ENCODE measurements at regions not wholly inside any gene's neighbourhood (a gene's known extent, or its start where the extent isn't known, plus 50 kb on each side); places are given as distances from the start of the nearest gene placed in this dataset.
A peak's percentile ranks its signal among the peaks of the same experiment; 100 is the strongest.

DNA sequence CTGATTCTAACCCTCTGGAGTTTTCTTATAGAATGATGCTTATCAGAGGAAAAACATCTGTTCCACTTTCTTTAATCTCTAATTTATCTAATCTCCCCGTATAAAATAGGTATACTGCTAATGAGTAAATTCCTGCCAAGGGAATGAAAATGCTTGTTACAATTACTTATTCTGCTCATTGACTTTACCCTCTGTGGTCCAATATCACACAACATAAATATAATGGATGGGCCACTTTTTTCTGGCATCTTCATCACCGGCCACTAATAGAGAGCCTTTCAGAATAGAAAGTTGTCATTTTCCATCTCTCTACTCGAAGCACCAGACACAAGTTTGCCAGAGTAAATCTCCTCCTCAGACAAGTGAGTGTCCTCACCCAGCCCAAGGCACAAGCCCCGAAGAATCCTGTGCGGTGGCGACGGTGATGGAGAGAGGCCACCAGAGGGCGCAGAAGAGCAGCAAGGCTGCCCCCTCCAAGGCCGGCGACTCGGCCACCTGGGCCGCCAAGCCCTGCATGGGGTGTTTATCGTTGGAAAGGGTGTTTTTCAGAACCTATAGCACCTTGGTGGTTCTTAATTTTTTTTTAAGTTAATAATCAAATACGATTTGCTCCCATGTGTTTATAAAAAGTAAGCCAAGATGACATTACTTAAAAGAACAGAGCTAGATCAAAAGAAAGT lies 212.9 kb upstream of the ARID1B start:
- Histone ChIP-seq H3K9me3 (peaks cover 9% of the 10 kb centered on the region; the same call in 2 of the 3 replicates), H3K4me1 (no peaks in the 10 kb centered on the region), H3K4me3 (no peak overlapping the region), H3K4me2 (peak overlapping the region; percentile 48; the same call in 2 of the 3 replicates), H3K27ac (no peak overlapping the region)
- ChIA-PET POLR2A (no interaction called here), CTCF (interaction anchor here (0.7 to 2.1 kb wide), 5 partner anchors 26 to 290 kb away, joined by 3 to 6 read pairs (median 3); no protein-coding TSS in a partner anchor)
- TF ChIP-seq NPAS2 (CRISPR knock-in tag; IDR thresholded peaks at IDR 0.05; ENCODE audit: borderline replicate concordance) = no peak
- TF ChIP-seq, protein P1, sequence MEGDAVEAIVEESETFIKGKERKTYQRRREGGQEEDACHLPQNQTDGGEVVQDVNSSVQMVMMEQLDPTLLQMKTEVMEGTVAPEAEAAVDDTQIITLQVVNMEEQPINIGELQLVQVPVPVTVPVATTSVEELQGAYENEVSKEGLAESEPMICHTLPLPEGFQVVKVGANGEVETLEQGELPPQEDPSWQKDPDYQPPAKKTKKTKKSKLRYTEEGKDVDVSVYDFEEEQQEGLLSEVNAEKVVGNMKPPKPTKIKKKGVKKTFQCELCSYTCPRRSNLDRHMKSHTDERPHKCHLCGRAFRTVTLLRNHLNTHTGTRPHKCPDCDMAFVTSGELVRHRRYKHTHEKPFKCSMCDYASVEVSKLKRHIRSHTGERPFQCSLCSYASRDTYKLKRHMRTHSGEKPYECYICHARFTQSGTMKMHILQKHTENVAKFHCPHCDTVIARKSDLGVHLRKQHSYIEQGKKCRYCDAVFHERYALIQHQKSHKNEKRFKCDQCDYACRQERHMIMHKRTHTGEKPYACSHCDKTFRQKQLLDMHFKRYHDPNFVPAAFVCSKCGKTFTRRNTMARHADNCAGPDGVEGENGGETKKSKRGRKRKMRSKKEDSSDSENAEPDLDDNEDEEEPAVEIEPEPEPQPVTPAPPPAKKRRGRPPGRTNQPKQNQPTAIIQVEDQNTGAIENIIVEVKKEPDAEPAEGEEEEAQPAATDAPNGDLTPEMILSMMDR (IDR thresholded peaks at IDR 0.05) = peak; percentile 70
- TF ChIP-seq SMC3 (IDR thresholded peaks at IDR 0.05) = peak; percentile 86
- TF ChIP-seq RAD21 (conservative IDR thresholded peaks at IDR 0.05 in 1 of 2, IDR thresholded peaks at IDR 0.05 in 1 of 2) = peak; percentile 73 to 77
- peak; percentile 90 to 99 for ATAC-seq
- 2% methylated on average over 10 of the region's 14 CpGs for WGBS (ENCODE audit: missing lambda C conversion rate)
- peak; percentile 48 to 50 for DNase-seq (ENCODE audit: low read depth in 1 of 2, low spot score in 1 of 2)
- FAIRE-seq = no peak

- no peak for FAIRE-seq
- 63% methylated on average over 9 of the region's 9 CpGs for WGBS (ENCODE audit: missing lambda C conversion rate)
- no peak for DNase-seq (ENCODE audit: low read depth in 1 of 2, low spot score in 1 of 2)
- Histone ChIP-seq H3K4me3 (no peak overlapping the region), H3K27ac (no peak overlapping the region), H3K4me2 (no peak overlapping the region), H3K9me3 (peaks cover 6% of the 10 kb centered on the region; the same call in 2 of the 3 replicates), H3K4me1 (no peaks in the 10 kb centered on the region)
- ChIA-PET CTCF (interaction anchor here (0.8 kb wide), 1 partner anchor 10 kb away, joined by 4 read pairs; no protein-coding TSS in a partner anchor), POLR2A (interaction anchor here (0.7 kb wide), 1 partner anchor 389 kb away, joined by 5 read pairs; no protein-coding TSS in a partner anchor)
- ATAC-seq = no peak
- TF ChIP-seq ZSCAN20 (CRISPR knock-in tag; IDR thresholded peaks at IDR 0.05) = no peak
- TF ChIP-seq HOXB5 (CRISPR knock-in tag; IDR thresholded peaks at IDR 0.05) = no peak
- no peak for TF ChIP-seq NR3C1 (IDR thresholded peaks at IDR 0.05)
- TF ChIP-seq, protein P2, sequence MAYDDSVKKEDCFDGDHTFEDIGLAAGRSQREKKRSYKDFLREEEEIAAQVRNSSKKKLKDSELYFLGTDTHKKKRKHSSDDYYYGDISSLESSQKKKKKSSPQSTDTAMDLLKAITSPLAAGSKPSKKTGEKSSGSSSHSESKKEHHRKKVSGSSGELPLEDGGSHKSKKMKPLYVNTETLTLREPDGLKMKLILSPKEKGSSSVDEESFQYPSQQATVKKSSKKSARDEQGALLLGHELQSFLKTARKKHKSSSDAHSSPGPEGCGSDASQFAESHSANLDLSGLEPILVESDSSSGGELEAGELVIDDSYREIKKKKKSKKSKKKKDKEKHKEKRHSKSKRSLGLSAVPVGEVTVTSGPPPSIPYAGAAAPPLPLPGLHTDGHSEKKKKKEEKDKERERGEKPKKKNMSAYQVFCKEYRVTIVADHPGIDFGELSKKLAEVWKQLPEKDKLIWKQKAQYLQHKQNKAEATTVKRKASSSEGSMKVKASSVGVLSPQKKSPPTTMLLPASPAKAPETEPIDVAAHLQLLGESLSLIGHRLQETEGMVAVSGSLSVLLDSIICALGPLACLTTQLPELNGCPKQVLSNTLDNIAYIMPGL (CRISPR knock-in tag; IDR thresholded peaks at IDR 0.05; ENCODE audit: borderline replicate concordance) = no peak
- TF ChIP-seq, protein P3, sequence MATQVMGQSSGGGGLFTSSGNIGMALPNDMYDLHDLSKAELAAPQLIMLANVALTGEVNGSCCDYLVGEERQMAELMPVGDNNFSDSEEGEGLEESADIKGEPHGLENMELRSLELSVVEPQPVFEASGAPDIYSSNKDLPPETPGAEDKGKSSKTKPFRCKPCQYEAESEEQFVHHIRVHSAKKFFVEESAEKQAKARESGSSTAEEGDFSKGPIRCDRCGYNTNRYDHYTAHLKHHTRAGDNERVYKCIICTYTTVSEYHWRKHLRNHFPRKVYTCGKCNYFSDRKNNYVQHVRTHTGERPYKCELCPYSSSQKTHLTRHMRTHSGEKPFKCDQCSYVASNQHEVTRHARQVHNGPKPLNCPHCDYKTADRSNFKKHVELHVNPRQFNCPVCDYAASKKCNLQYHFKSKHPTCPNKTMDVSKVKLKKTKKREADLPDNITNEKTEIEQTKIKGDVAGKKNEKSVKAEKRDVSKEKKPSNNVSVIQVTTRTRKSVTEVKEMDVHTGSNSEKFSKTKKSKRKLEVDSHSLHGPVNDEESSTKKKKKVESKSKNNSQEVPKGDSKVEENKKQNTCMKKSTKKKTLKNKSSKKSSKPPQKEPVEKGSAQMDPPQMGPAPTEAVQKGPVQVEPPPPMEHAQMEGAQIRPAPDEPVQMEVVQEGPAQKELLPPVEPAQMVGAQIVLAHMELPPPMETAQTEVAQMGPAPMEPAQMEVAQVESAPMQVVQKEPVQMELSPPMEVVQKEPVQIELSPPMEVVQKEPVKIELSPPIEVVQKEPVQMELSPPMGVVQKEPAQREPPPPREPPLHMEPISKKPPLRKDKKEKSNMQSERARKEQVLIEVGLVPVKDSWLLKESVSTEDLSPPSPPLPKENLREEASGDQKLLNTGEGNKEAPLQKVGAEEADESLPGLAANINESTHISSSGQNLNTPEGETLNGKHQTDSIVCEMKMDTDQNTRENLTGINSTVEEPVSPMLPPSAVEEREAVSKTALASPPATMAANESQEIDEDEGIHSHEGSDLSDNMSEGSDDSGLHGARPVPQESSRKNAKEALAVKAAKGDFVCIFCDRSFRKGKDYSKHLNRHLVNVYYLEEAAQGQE (IDR thresholded peaks at IDR 0.05) = no peak
- TF ChIP-seq TFCP2L1 (CRISPR knock-in tag; IDR thresholded peaks at IDR 0.05) = no peak
- TF ChIP-seq RNF2 (IDR thresholded peaks at IDR 0.05; ENCODE audit: borderline replicate concordance, low read depth) = no peak
Measured at GRCh38 chr6:156563714-156564113, 213.5 kb upstream of the ARID1B start.

DNA sequence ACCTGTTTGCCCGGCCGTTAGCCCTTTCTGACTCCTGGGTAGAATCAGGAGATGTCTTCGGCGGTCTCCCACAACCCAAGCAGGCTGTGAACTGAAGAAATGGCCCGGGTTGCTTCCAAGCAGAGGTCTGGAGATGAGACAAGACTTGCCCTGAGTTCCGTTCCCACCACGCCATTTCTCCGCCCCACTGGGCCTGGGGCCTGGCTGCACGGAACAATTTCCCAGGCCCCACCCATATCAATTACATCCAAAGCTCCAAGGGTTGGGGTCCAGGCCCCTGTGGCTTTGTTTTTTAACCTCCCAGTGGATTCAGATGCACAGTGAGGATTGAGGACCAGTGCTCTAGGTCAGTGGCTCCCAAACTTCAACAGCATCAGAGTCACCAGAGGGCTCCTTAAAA lies 214.5 kb upstream of the ARID1B start:
- H3K27ac ChIP-seq = no peak overlapping the region
- FAIRE-seq (no peak), ATAC-seq (no peak), DNase-seq (ENCODE audit: low read depth in 1 of 2, low spot score in 1 of 2) (no peak)
- no peak overlapping the region for H3K4me2 ChIP-seq
- 58% methylated on average over 6 of the region's 9 CpGs for WGBS (ENCODE audit: missing lambda C conversion rate)
- CTCF ChIA-PET = interaction anchor here (0.8 kb wide), 1 partner anchor 9 kb away, joined by 4 read pairs; no protein-coding TSS in a partner anchor
- peaks cover 5% of the 10 kb centered on the region; the same call in 2 of the 3 replicates for H3K9me3 ChIP-seq
- POLR2A ChIA-PET = no interaction called here
- H3K4me3 ChIP-seq = no peak overlapping the region
- TF ChIP-seq, protein P4, sequence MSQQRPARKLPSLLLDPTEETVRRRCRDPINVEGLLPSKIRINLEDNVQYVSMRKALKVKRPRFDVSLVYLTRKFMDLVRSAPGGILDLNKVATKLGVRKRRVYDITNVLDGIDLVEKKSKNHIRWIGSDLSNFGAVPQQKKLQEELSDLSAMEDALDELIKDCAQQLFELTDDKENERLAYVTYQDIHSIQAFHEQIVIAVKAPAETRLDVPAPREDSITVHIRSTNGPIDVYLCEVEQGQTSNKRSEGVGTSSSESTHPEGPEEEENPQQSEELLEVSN (IDR thresholded peaks at IDR 0.05; ENCODE audit: borderline replicate concordance, low read depth) = no peak
- TF ChIP-seq FOSL2 (IDR thresholded peaks at IDR 0.05) (no peak), FOSL2 (CRISPR knock-in tag; IDR thresholded peaks at IDR 0.05) (no peak), ZFP36 (IDR thresholded peaks at IDR 0.05; ENCODE audit: borderline replicate concordance, partially characterized antibody) (no peak), JUN (IDR thresholded peaks at IDR 0.05) (no peak), TP53 (CRISPR knock-in tag; IDR thresholded peaks at IDR 0.05) (no peak), SREBF2 (IDR thresholded peaks at IDR 0.05) (no peak), MAFK (IDR thresholded peaks at IDR 0.05; ENCODE audit: partially characterized antibody) (no peak), MAZ (IDR thresholded peaks at IDR 0.05; ENCODE audit: borderline replicate concordance, low read depth, low read length) (no peak), RARB (CRISPR knock-in tag; IDR thresholded peaks at IDR 0.05) (no peak)
- H3K4me1 ChIP-seq = no peaks in the 10 kb centered on the region

Data from A549 (cell line).